ENCODE measurements at regions not wholly inside any gene's neighbourhood (a gene's known extent, or its start where the extent isn't known, plus 50 kb on each side); places are given as distances from the start of the nearest gene placed in this dataset.

- no peak for DNase-seq
Observed at GRCh38 chr1:193456811-193457280, 270.4 kb upstream of the B3GALT2 start.

GRCh38 chr1:193451606-193452005 is 265.2 kb upstream of the B3GALT2 start:
- WGBS, 2 donors = 92 to 98% methylated on average over 1 of the region's 1 CpG
- no peak overlapping the region for H3K4me3 ChIP-seq (replicated peaks in 1 of 3)
- no peak for DNase-seq
- intact Hi-C loops (cut with DNase I) = no loop called here
- no peaks in the 10 kb centered on the region for H3K27me3 ChIP-seq
- H3K4me1 ChIP-seq = peaks cover 0 to 4% of the 10 kb centered on the region in 2 donors
- H3K27ac ChIP-seq = no peak overlapping the region
- no peaks in the 10 kb centered on the region for H3K9me3 ChIP-seq
- H3K36me3 ChIP-seq = no peaks in the 10 kb centered on the region
- no peak for TF ChIP-seq POLR2A (IDR thresholded peaks at IDR 0.05)

More at GRCh38 chr1:193456811-193457280, 270.4 kb upstream of the B3GALT2 start:
- TF ChIP-seq, protein P1, sequence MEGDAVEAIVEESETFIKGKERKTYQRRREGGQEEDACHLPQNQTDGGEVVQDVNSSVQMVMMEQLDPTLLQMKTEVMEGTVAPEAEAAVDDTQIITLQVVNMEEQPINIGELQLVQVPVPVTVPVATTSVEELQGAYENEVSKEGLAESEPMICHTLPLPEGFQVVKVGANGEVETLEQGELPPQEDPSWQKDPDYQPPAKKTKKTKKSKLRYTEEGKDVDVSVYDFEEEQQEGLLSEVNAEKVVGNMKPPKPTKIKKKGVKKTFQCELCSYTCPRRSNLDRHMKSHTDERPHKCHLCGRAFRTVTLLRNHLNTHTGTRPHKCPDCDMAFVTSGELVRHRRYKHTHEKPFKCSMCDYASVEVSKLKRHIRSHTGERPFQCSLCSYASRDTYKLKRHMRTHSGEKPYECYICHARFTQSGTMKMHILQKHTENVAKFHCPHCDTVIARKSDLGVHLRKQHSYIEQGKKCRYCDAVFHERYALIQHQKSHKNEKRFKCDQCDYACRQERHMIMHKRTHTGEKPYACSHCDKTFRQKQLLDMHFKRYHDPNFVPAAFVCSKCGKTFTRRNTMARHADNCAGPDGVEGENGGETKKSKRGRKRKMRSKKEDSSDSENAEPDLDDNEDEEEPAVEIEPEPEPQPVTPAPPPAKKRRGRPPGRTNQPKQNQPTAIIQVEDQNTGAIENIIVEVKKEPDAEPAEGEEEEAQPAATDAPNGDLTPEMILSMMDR (IDR thresholded peaks at IDR 0.05) = no peak
- Histone ChIP-seq H3K4me3 (replicated peaks in 1 of 3) (no peak overlapping the region), H3K9me3 (no peaks in the 10 kb centered on the region), H3K4me1 (peaks cover 7 to 8% of the 10 kb centered on the region in 2 donors), H3K36me3 (no peaks in the 10 kb centered on the region), H3K27me3 (no peaks in the 10 kb centered on the region), H3K27ac (peak overlapping the region in 1 of 3 donors; percentile 36)
- intact Hi-C loops (cut with DNase I) = no loop called here
- 30 to 48% methylated on average over 2 of the region's 2 CpGs for WGBS, 2 donors

DNA sequence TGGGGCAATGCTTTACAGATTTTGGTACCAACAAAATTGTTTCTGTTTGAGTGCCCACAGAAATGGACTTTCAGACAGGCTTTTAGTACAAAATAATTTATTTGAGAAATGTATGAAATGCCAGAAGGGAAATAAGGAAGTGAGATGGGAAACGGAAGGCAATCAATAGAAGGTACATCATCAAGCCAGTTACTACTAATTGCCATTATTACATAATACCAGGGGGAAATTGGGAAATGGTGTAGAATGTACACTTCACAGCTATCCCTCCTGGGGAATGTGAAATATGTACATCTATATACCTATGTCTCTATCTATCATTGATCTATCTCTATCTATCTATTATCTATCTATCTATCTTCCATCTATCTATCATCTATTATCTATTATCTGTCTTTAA is 264.6 kb upstream of the B3GALT2 start:
- no peak for TF ChIP-seq POLR2A (IDR thresholded peaks at IDR 0.05)
- TF ChIP-seq, protein P1 (IDR thresholded peaks at IDR 0.05) = no peak
- intact Hi-C loops (cut with DNase I) = no loop called here
- Histone ChIP-seq H3K9me3 (no peaks in the 10 kb centered on the region), H3K4me1 (peaks cover 0 to 3% of the 10 kb centered on the region in 2 donors), H3K4me3 (replicated peaks in 1 of 3) (no peak overlapping the region), H3K36me3 (no peaks in the 10 kb centered on the region), H3K27me3 (no peaks in the 10 kb centered on the region), H3K27ac (no peak overlapping the region)
- no peak for DNase-seq
- WGBS, 2 donors = 91 to 97% methylated on average over 1 of the region's 1 CpG

DNA sequence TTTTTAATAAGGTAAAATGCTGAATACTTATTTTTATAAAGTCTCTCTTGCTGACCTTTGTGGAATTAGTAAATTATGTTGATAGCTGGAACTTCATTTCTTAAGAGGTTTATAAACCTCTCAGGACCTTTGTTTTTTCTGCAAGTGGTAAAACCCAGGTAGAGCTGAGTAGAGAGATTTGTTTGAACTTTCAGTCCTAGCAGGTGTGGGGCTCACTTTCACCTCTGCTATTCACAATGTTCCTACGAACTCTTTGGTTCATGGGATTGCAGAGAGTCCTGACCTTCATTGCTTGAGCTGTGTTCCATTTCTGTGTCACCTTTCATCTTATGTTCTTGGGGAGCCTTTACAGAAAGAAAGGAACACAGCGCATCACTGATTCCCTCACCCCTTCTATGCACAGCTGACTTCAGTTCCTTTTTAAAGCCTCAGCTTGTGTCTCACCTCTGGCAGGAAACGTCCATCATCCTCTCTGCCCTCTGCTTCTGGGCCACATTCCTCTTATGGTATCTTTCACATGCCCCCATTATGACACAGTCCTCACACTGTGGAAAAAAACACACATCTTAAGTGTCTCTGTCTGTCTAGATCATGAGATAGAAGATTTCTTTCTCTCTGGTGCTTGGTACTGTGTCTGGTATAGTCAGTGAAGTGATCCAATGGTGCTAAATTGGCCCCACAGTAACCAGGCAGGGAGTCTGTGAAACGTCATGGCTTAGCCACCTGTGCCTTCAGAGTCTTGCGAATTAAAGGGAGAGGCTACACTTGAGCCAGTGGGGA is 262.5 kb upstream of the B3GALT2 start:
- Histone ChIP-seq H3K27ac (no peak overlapping the region), H3K4me1 (peaks cover 0 to 3% of the 10 kb centered on the region in 2 donors), H3K36me3 (no peaks in the 10 kb centered on the region), H3K27me3 (no peaks in the 10 kb centered on the region), H3K9me3 (no peaks in the 10 kb centered on the region), H3K4me3 (replicated peaks in 1 of 3) (no peak overlapping the region)
- no peak for TF ChIP-seq POLR2A (IDR thresholded peaks at IDR 0.05)
- TF ChIP-seq, protein P1 (IDR thresholded peaks at IDR 0.05) = no peak
- 65 to 69% methylated on average over 5 of the region's 5 CpGs for WGBS, 2 donors
- DNase-seq = no peak
- intact Hi-C loops (cut with DNase I) = no loop called here

- intact Hi-C loops (cut with DNase I) = no loop called here
- Histone ChIP-seq H3K4me3 (replicated peaks in 1 of 3) (no peak overlapping the region), H3K27ac (no peak overlapping the region), H3K9me3 (no peaks in the 10 kb centered on the region), H3K36me3 (no peaks in the 10 kb centered on the region), H3K4me1 (peaks cover 0 to 3% of the 10 kb centered on the region in 2 donors), H3K27me3 (no peaks in the 10 kb centered on the region)
- WGBS, 2 donors = 89 to 90% methylated on average over 2 of the region's 2 CpGs
- no peak for TF ChIP-seq POLR2A (IDR thresholded peaks at IDR 0.05)
- TF ChIP-seq, protein P1 (IDR thresholded peaks at IDR 0.05) = no peak
- DNase-seq = no peak
Observed at GRCh38 chr1:193443886-193444285, 257.5 kb upstream of the B3GALT2 start.

Data from thyroid gland (tissue), 4 donors.